IPS DF 4.7 (cell line): ENCODE measurements at regions not wholly inside any gene's neighbourhood (a gene's known extent, or its start where the extent isn't known, plus 50 kb on each side); places are given as distances from the start of the nearest gene placed in this dataset.

Experiments
- DNase-seq: peaks from one replicate; pipeline ENCODE4 v3.0.0-alpha.2; 2013; ENCODE audit warnings: low spot score; ENCODE audit errors: extremely low read depth

GRCh38 chr2:153808679-153809078 is 63.0 kb upstream of the GALNT13 start:
- no peak for DNase-seq

- DNase-seq: no peak
These were observed 60.2 kb upstream of the GALNT13 start for GRCh38 chr2:153811516-153811915.

GRCh38 chr2:153812632-153813031 is 59.1 kb upstream of the GALNT13 start:
- DNase-seq: no peak

- DNase-seq: no peak
These were observed 53.5 kb upstream of the GALNT13 start for GRCh38 chr2:153818242-153818641.

- DNase-seq: no peak
These were observed 52.6 kb upstream of the GALNT13 start for GRCh38 chr2:153819074-153819473.

- peak; percentile 5 for DNase-seq
These were observed 52.2 kb upstream of the GALNT13 start for GRCh38 chr2:153819501-153819900.
